Keratinocyte (primary cell): ENCODE measurements at regions not wholly inside any gene's neighbourhood (a gene's known extent, or its start where the extent isn't known, plus 50 kb on each side); places are given as distances from the start of the nearest gene placed in this dataset.

ENCODE experiments used
- DNase-seq: peaks from one replicate; pipeline ENCODE4 v3.0.0-alpha.2; 2011; ENCODE audit warnings: low read depth, missing footprints, low spot score
- FAIRE-seq: peaks from 2 replicates; lab custom pipeline; 2011; peaks lifted over from hg19 to GRCh38; lab: Jason Lieb, UNC
- H2AFZ ChIP-seq: 2 replicates; pipeline ENCODE4 v1.6.0; 2012; ENCODE audit warnings: low read length, control low read depth, inconsistent platforms; ENCODE audit not compliant: control insufficient read depth
- H3K27ac ChIP-seq: 2 replicates; pipeline ENCODE4 v1.5.1; 2011; ENCODE audit warnings: low read length; ENCODE audit not compliant: control insufficient read depth, insufficient read depth
- H3K27me3 ChIP-seq: 3 replicates; pipeline ENCODE4 v1.6.0; 2011; ENCODE audit warnings: low read length; ENCODE audit not compliant: control insufficient read depth, insufficient read depth; ENCODE audit errors: extremely low read depth
- H3K36me3 ChIP-seq, 2 experiments: 2 replicates in 1 of 2; 3 replicates in 1 of 2; pipeline ENCODE4 v1.5.1; 2011; ENCODE audit warnings: low read length in 2 of 2, mild to moderate bottlenecking in 1 of 2; ENCODE audit not compliant: control insufficient read depth in 2 of 2, insufficient read depth in 2 of 2; ENCODE audit errors: extremely low read depth in 1 of 2
- H3K4me1 ChIP-seq: 3 replicates; pipeline ENCODE4 v1.5.1; 2011; ENCODE audit warnings: low read length; ENCODE audit not compliant: control insufficient read depth, insufficient read depth; ENCODE audit errors: extremely low read depth
- H3K4me2 ChIP-seq: 3 replicates; pipeline ENCODE4 v1.6.0; 2011; ENCODE audit warnings: low read depth, low read length; ENCODE audit not compliant: control insufficient read depth, insufficient read depth; ENCODE audit errors: extremely low read depth
- H3K4me3 ChIP-seq, 3 experiments: fragments of 200-600 bp in 1 of 3; sonication (generic) in 1 of 3; 2 replicates in 2 of 3; 3 replicates in 1 of 3; pipeline ENCODE4 v1.5.1; 2011 to 2016; ENCODE audit warnings: low read length in 3 of 3, mild to moderate bottlenecking in 3 of 3, control low read depth in 2 of 3, inconsistent platforms in 1 of 3, low read depth in 1 of 3, mixed read lengths in 1 of 3, mixed run types in 1 of 3, moderate library complexity in 1 of 3; ENCODE audit not compliant: control insufficient read depth in 2 of 3, insufficient read depth in 2 of 3; ENCODE audit errors: extremely low read depth in 1 of 3
- H3K79me2 ChIP-seq: 2 replicates; pipeline ENCODE4 v1.6.0; 2012; ENCODE audit warnings: low read length; ENCODE audit not compliant: control insufficient read depth, insufficient read depth
- H3K9ac ChIP-seq: 3 replicates; pipeline ENCODE4 v1.6.0; 2011; ENCODE audit warnings: low read length; ENCODE audit not compliant: control insufficient read depth, insufficient read depth; ENCODE audit errors: extremely low read depth
- H3K9me1 ChIP-seq: 3 replicates; pipeline ENCODE4 v1.6.0; 2011; ENCODE audit warnings: low read length; ENCODE audit not compliant: control insufficient read depth, insufficient read depth; ENCODE audit errors: extremely low read depth
- H3K9me3 ChIP-seq: 2 replicates; pipeline ENCODE4 v1.5.1; 2012; ENCODE audit warnings: low read depth, low read length; ENCODE audit not compliant: control insufficient read depth
- H4K20me1 ChIP-seq: 3 replicates; pipeline ENCODE4 v1.6.0; 2011; ENCODE audit warnings: low read length; ENCODE audit not compliant: control insufficient read depth, insufficient read depth; ENCODE audit errors: extremely low read depth
- CTCF ChIP-seq, 3 experiments: IDR thresholded peaks in 1 of 3; conservative IDR thresholded peaks in 1 of 3; optimal IDR thresholded peaks in 1 of 3; 2 replicates in 2 of 3; 3 replicates in 1 of 3; pipeline versions ENCODE3 to v1.5.1; 2011; ENCODE audit warnings: low read length in 3 of 3, mild to moderate bottlenecking in 3 of 3, moderate library complexity in 2 of 3, control low read depth in 1 of 3, inconsistent platforms in 1 of 3; ENCODE audit not compliant: insufficient read depth in 2 of 3; ENCODE audit errors: extremely low read depth in 1 of 3
- EZH2 ChIP-seq: IDR thresholded peaks from one replicate; pipeline ENCODE4 v1.6.1; 2012; ENCODE audit warnings: inconsistent platforms, mild to moderate bottlenecking, low read length, moderate library complexity
- dilution Hi-C: fragments of 300-500 bp; cut with MboI; formaldehyde crosslinking; loops from one replicate; pipeline ENCODE4 v1.7.0; 2020; ENCODE audit warnings: low sequenced_read_pairs; ENCODE audit not compliant: extremely low pct_ligation_motif_present

- TF ChIP-seq EZH2 (no peak), CTCF (optimal IDR thresholded peaks at IDR 0.05 in 1 of 3, IDR thresholded peaks at IDR 0.05 in 1 of 3, conservative IDR thresholded peaks at IDR 0.05 in 1 of 3; ENCODE audit: extremely low read depth in 1 of 3, insufficient read depth in 2 of 3, low read length in 3 of 3) (no peak)
- Histone ChIP-seq H3K9me3 (peaks cover 2% of the 10 kb centered on the region), H2AFZ (no peak overlapping the region), H4K20me1 (no peaks in the 10 kb centered on the region), H3K9ac (no peak overlapping the region), H3K36me3 (no peaks in the 10 kb centered on the region), H3K27me3 (no peaks in the 10 kb centered on the region), H3K4me2 (no peak overlapping the region), H3K4me1 (no peaks in the 10 kb centered on the region), H3K79me2 (no peaks in the 10 kb centered on the region), H3K27ac (no peak overlapping the region), H3K9me1 (no peaks in the 10 kb centered on the region), H3K4me3 (no peak overlapping the region)
- dilution Hi-C loops, result no loop called here
- FAIRE-seq (no peak), DNase-seq (no peak)
These were observed 99.7 kb upstream of the ENPP6 start for GRCh38 chr4:184317234-184317918.

GRCh38 chr4:184316821-184317220 is 99.1 kb upstream of the ENPP6 start:
- dilution Hi-C loops, result no loop called here
- Histone ChIP-seq H3K9me1 (no peaks in the 10 kb centered on the region), H4K20me1 (no peaks in the 10 kb centered on the region), H3K4me2 (no peak overlapping the region), H2AFZ (no peak overlapping the region), H3K4me1 (no peaks in the 10 kb centered on the region), H3K9ac (no peak overlapping the region), H3K27me3 (no peaks in the 10 kb centered on the region), H3K79me2 (no peaks in the 10 kb centered on the region), H3K27ac (no peak overlapping the region), H3K36me3 (no peaks in the 10 kb centered on the region), H3K4me3 (no peak overlapping the region), H3K9me3 (no peaks in the 10 kb centered on the region)
- DNase-seq (no peak), FAIRE-seq (no peak)
- TF ChIP-seq EZH2 (no peak), CTCF (optimal IDR thresholded peaks at IDR 0.05 in 1 of 3, IDR thresholded peaks at IDR 0.05 in 1 of 3, conservative IDR thresholded peaks at IDR 0.05 in 1 of 3; ENCODE audit: extremely low read depth in 1 of 3, insufficient read depth in 2 of 3, low read length in 3 of 3) (no peak)
